Naive thymus-derived CD4-positive, alpha-beta T cell (primary cell): ENCODE measurements at regions not wholly inside any gene's neighbourhood (a gene's known extent, or its start where the extent isn't known, plus 50 kb on each side); places are given as distances from the start of the nearest gene placed in this dataset.
A peak's percentile ranks its signal among the peaks of the same experiment; 100 is the strongest.

Experiments
- ATAC-seq: fragments of 150-1000 bp; cut with Tn5 transposase; 2 replicates; pipeline ENCODE4 v1.10.0; 2021; ENCODE audit warnings: mild to moderate bottlenecking, moderate library complexity
- CTCF ChIA-PET: fragments of 350-600 bp; sonication (Branson Sonifier 250); formaldehyde crosslinking; loops from one replicate; lab custom pipeline; 2021; ENCODE audit warnings: antibody characterized with exemption; lab: Charles Lee
- POLR2A ChIA-PET: fragments of 350-600 bp; sonication (Branson Sonifier 250); formaldehyde crosslinking; loops from one replicate; lab custom pipeline; 2021; ENCODE audit warnings: antibody characterized with exemption, inconsistent platforms; lab: Charles Lee
- DNase-seq, 9 donors: peaks; one replicate each; pipeline versions ENCODE4 v3.0.0 to v3.0.0-alpha.2; 2020 to 2022; ENCODE audit warnings: mixed read lengths in 1 of 9
- H3K27ac ChIP-seq: one replicate; pipeline ENCODE4 v1.7.0; 2013; ENCODE audit warnings: mild to moderate bottlenecking, low read depth, low read length, moderate library complexity
- H3K27me3 ChIP-seq, 2 donors: one replicate each; pipeline ENCODE4 v1.7.0; 2013; ENCODE audit warnings: low read length in 2 of 2, mild to moderate bottlenecking in 2 of 2, moderate library complexity in 2 of 2; ENCODE audit not compliant: control insufficient read depth in 2 of 2, insufficient read depth in 2 of 2
- H3K36me3 ChIP-seq, 3 experiments: 1 replicate in 2 of 3; 2 replicates in 1 of 3; pipeline ENCODE4 v1.7.0; 2013; ENCODE audit warnings: low read length in 3 of 3, mild to moderate bottlenecking in 3 of 3, moderate library complexity in 1 of 3; ENCODE audit not compliant: insufficient read depth in 3 of 3, control insufficient read depth in 2 of 3
- H3K4me1 ChIP-seq, 2 donors: one replicate each; pipeline ENCODE4 v1.7.0; 2013; ENCODE audit warnings: low read length in 2 of 2, mild to moderate bottlenecking in 2 of 2, moderate library complexity in 1 of 2; ENCODE audit not compliant: control insufficient read depth in 2 of 2, insufficient read depth in 2 of 2
- H3K4me3 ChIP-seq: 2 replicates; pipeline ENCODE4 v1.7.0; 2013; ENCODE audit warnings: mild to moderate bottlenecking, low read length
- H3K9me3 ChIP-seq, 3 experiments: 1 replicate in 2 of 3; 2 replicates in 1 of 3; pipeline ENCODE4 v1.7.0; 2013; ENCODE audit warnings: low read length in 3 of 3; ENCODE audit not compliant: control insufficient read depth in 2 of 3
- H3K27ac Mint-ChIP-seq, 9 donors: one replicate each; pipeline ENCODE4 v1.8.0; 2020 to 2022; ENCODE audit warnings: mixed read lengths in 9 of 9, mild to moderate bottlenecking in 8 of 9, moderate library complexity in 5 of 9, inconsistent platforms in 2 of 9
- H3K27me3 Mint-ChIP-seq, 5 donors: one replicate each; pipeline ENCODE4 v1.8.0; 2021 to 2022; ENCODE audit warnings: mixed read lengths in 5 of 5, mild to moderate bottlenecking in 1 of 5
- H3K36me3 Mint-ChIP-seq, 5 donors: one replicate each; pipeline ENCODE4 v1.8.0; 2020 to 2022; ENCODE audit warnings: mixed read lengths in 5 of 5, mild to moderate bottlenecking in 3 of 5, inconsistent platforms in 1 of 5
- H3K4me1 Mint-ChIP-seq, 7 donors: one replicate each; pipeline ENCODE4 v1.8.0; 2020 to 2022; ENCODE audit warnings: mixed read lengths in 7 of 7, mild to moderate bottlenecking in 3 of 7, inconsistent platforms in 1 of 7
- H3K4me3 Mint-ChIP-seq, 10 donors: one replicate each; pipeline ENCODE4 v1.8.0; 2020 to 2022; ENCODE audit warnings: mild to moderate bottlenecking in 10 of 10, mixed read lengths in 10 of 10, moderate library complexity in 6 of 10, inconsistent platforms in 2 of 10
- H3K9me3 Mint-ChIP-seq, 11 donors: one replicate each; pipeline ENCODE4 v1.8.0; 2020 to 2022; ENCODE audit warnings: mixed read lengths in 11 of 11, mild to moderate bottlenecking in 4 of 11, inconsistent platforms in 1 of 11, moderate library complexity in 1 of 11
- intact Hi-C, 2 donors: fragments of 100-400 bp; cut with micrococcal nuclease; formaldehyde crosslinking; loops; one replicate each; pipeline ENCODE4 v1.15.1; 2023

DNA sequence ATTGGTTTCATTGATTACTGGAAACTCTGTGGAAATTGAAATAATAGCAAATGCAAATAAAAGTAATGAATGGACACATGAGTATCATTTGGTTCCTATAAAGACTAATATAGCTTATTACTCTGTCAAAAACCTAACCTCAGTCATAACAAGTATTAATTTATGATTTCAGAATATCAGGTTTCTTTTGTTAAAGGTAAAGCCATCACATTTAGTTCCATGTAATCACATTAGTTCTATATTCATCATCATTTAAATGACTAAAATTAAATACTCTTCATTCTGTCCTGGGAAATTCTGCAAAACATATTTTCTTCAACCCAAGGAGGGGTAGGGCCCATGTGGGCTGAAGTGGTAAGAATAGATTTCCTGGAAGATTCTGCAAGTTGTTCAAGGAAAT, 68.2 kb upstream of the ANO3 start:
- Histone ChIP-seq H3K27ac (no peak overlapping the region), H3K9me3 (no peaks in the 10 kb centered on the region), H3K4me3 (no peak overlapping the region), H3K27me3 (no peaks in the 10 kb centered on the region), H3K4me1 (no peaks in the 10 kb centered on the region), H3K36me3 (no peaks in the 10 kb centered on the region)
- DNase-seq (no peak), ATAC-seq (no peak)
- CTCF ChIA-PET, result no interaction called here
- POLR2A ChIA-PET, result no interaction called here
- Mint-ChIP-seq H3K9me3 (peaks cover 0 to 7% (median 0%) of the 10 kb centered on the region in 11 donors), H3K4me1 (no peaks in the 10 kb centered on the region), H3K27me3 (no peaks in the 10 kb centered on the region), H3K36me3 (no peaks in the 10 kb centered on the region), H3K27ac (no peak overlapping the region), H3K4me3 (no peak overlapping the region)
- intact Hi-C loops, result no loop called here

DNA sequence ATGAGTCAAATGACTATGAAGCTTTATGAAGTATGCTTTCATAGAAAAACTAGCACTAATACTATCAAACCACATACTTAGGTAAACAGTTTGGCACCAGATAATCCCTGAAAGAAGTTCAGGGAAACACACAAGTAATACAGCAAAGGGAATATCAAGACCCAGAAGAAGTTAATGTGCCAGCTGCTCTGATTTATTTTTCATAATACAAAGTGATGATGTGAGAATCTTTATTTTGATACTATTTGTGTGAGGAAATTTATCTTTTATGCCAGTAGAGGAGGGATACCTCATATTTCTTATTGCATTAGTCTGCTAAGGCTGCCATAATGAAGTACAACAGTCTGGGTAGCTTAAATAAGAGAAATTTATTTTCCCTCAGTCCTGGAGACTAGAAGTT, 67.7 kb upstream of the ANO3 start:
- Mint-ChIP-seq H3K4me3 (no peak overlapping the region), H3K27ac (no peak overlapping the region), H3K27me3 (no peaks in the 10 kb centered on the region), H3K4me1 (no peaks in the 10 kb centered on the region), H3K9me3 (peaks cover 0 to 7% (median 0%) of the 10 kb centered on the region in 11 donors), H3K36me3 (no peaks in the 10 kb centered on the region)
- CTCF ChIA-PET, result no interaction called here
- H3K4me1 ChIP-seq, result no peaks in the 10 kb centered on the region
- DNase-seq (no peak), ATAC-seq (no peak)
- intact Hi-C loops, result no loop called here
- no peaks in the 10 kb centered on the region for H3K9me3 ChIP-seq
- POLR2A ChIA-PET, result no interaction called here
- no peaks in the 10 kb centered on the region for H3K36me3 ChIP-seq
- H3K27ac ChIP-seq, result no peak overlapping the region
- no peaks in the 10 kb centered on the region for H3K27me3 ChIP-seq
- H3K4me3 ChIP-seq, result no peak overlapping the region

- H3K9me3 Mint-ChIP-seq, result peaks cover 0 to 3% (median 0%) of the 10 kb centered on the region in 11 donors
- no peaks in the 10 kb centered on the region for H3K36me3 Mint-ChIP-seq
- ChIA-PET POLR2A (no interaction called here), CTCF (no interaction called here)
- no peak overlapping the region for H3K4me3 Mint-ChIP-seq
- no peaks in the 10 kb centered on the region for H3K4me1 Mint-ChIP-seq
- no peak overlapping the region for H3K27ac Mint-ChIP-seq
- DNase-seq (no peak), ATAC-seq (no peak)
- no peaks in the 10 kb centered on the region for H3K36me3 ChIP-seq
- no peaks in the 10 kb centered on the region for H3K27me3 Mint-ChIP-seq
- H3K27me3 ChIP-seq, result no peaks in the 10 kb centered on the region
- H3K4me3 ChIP-seq, result no peak overlapping the region
- H3K4me1 ChIP-seq, result no peaks in the 10 kb centered on the region
- no peak overlapping the region for H3K27ac ChIP-seq
- intact Hi-C loops, result no loop called here
- H3K9me3 ChIP-seq, result no peaks in the 10 kb centered on the region
These were observed 62.8 kb upstream of the ANO3 start for GRCh38 chr11:26268980-26269660.

- Mint-ChIP-seq H3K27ac (no peak overlapping the region), H3K4me1 (no peaks in the 10 kb centered on the region), H3K27me3 (peaks cover 0 to 2% (median 0%) of the 10 kb centered on the region in 5 donors), H3K9me3 (peaks cover 0 to 3% (median 0%) of the 10 kb centered on the region in 11 donors), H3K4me3 (no peak overlapping the region), H3K36me3 (no peaks in the 10 kb centered on the region)
- ChIA-PET CTCF (no interaction called here), POLR2A (no interaction called here)
- no peaks in the 10 kb centered on the region for H3K27me3 ChIP-seq
- no peak for DNase-seq
- H3K9me3 ChIP-seq, result no peaks in the 10 kb centered on the region
- intact Hi-C loops, result no loop called here
- H3K4me1 ChIP-seq, result no peaks in the 10 kb centered on the region
- H3K4me3 ChIP-seq, result no peak overlapping the region
- H3K27ac ChIP-seq, result no peak overlapping the region
- no peak for ATAC-seq
- no peaks in the 10 kb centered on the region for H3K36me3 ChIP-seq
These were observed 60.3 kb upstream of the ANO3 start for GRCh38 chr11:26271666-26272065.

GRCh38 chr11:26276798-26277424, 55.0 kb upstream of the ANO3 start:
- no peaks in the 10 kb centered on the region for H3K4me1 ChIP-seq
- Mint-ChIP-seq H3K4me1 (no peaks in the 10 kb centered on the region), H3K9me3 (peaks cover 0 to 1% (median 0%) of the 10 kb centered on the region in 11 donors), H3K36me3 (no peaks in the 10 kb centered on the region), H3K27me3 (peaks cover 0 to 13% (median 10%) of the 10 kb centered on the region in 5 donors), H3K4me3 (no peak overlapping the region), H3K27ac (no peak overlapping the region)
- ChIA-PET POLR2A (no interaction called here), CTCF (no interaction called here)
- intact Hi-C loops, result loop anchor here in 1 of 2 donors (1.0 to 5.0 kb wide), 2 partner anchors 8 to 295 kb away; no protein-coding TSS in a partner anchor
- no peaks in the 10 kb centered on the region for H3K27me3 ChIP-seq
- no peaks in the 10 kb centered on the region for H3K36me3 ChIP-seq
- no peaks in the 10 kb centered on the region for H3K9me3 ChIP-seq
- ATAC-seq (peak; percentile 70), DNase-seq (peak in 5 of 9 donors; percentile 2 to 28 (median 13))
- H3K4me3 ChIP-seq, result no peak overlapping the region
- no peak overlapping the region for H3K27ac ChIP-seq

GRCh38 chr11:26278354-26278753, 53.6 kb upstream of the ANO3 start:
- CTCF ChIA-PET, result no interaction called here
- H3K27ac Mint-ChIP-seq, result no peak overlapping the region
- Histone ChIP-seq H3K9me3 (no peaks in the 10 kb centered on the region), H3K4me3 (no peak overlapping the region), H3K27ac (no peak overlapping the region), H3K27me3 (no peaks in the 10 kb centered on the region), H3K36me3 (no peaks in the 10 kb centered on the region), H3K4me1 (no peaks in the 10 kb centered on the region)
- H3K27me3 Mint-ChIP-seq, result peaks cover 0 to 13% (median 11%) of the 10 kb centered on the region in 5 donors
- POLR2A ChIA-PET, result no interaction called here
- H3K36me3 Mint-ChIP-seq, result no peaks in the 10 kb centered on the region
- peaks cover 0 to under 1% (median 0%) of the 10 kb centered on the region in 7 donors for H3K4me1 Mint-ChIP-seq
- no peak overlapping the region for H3K4me3 Mint-ChIP-seq
- H3K9me3 Mint-ChIP-seq, result no peaks in the 10 kb centered on the region
- no peak for DNase-seq
- no peak for ATAC-seq
- intact Hi-C loops, result loop anchor here in 1 of 2 donors (5.0 kb wide), 1 partner anchor 296 kb away; no protein-coding TSS in a partner anchor
